GM12878 (cell line): ENCODE measurements at regions not wholly inside any gene's neighbourhood (a gene's known extent, or its start where the extent isn't known, plus 50 kb on each side); places are given as distances from the start of the nearest gene placed in this dataset.

Source experiments
- CTCF ChIP-seq, 3 experiments: IDR thresholded peaks in 2 of 3; conservative IDR thresholded peaks in 1 of 3; 2 replicates each; pipeline ENCODE4 v1.5.1; 2011; ENCODE audit warnings: low read depth in 3 of 3, low read length in 3 of 3, mild to moderate bottlenecking in 3 of 3, control low read depth in 2 of 3, moderate library complexity in 2 of 3, inconsistent platforms in 1 of 3, mixed read lengths in 1 of 3; ENCODE audit not compliant: control insufficient read depth in 2 of 3, insufficient read depth in 1 of 3; ENCODE audit errors: extremely low read depth in 1 of 3
- EP300 ChIP-seq, 2 experiments: fragments of 150-350 bp in 1 of 2; IDR thresholded peaks; 2 replicates each; pipeline ENCODE4 v1.6.1; 2011 to 2012; ENCODE audit warnings: low read depth in 2 of 2, low read length in 2 of 2, borderline replicate concordance in 1 of 2, improper control_type of control experiment in 1 of 2, inconsistent platforms in 1 of 2; ENCODE audit not compliant: control insufficient read depth in 1 of 2
- EZH2 ChIP-seq: IDR thresholded peaks from 2 replicates; pipeline ENCODE4 v1.6.1; 2012; ENCODE audit warnings: low read depth, mild to moderate bottlenecking, control low read depth, inconsistent platforms, low read length, borderline replicate concordance; ENCODE audit not compliant: control insufficient read depth
- HDAC6 ChIP-seq: fragments of 200-600 bp; sonication (generic); IDR thresholded peaks from one replicate; pipeline ENCODE4 v1.8.0; 2017; ENCODE audit warnings: antibody characterized with exemption; ENCODE audit not compliant: unreplicated experiment
- HDGF ChIP-seq: fragments of 450-650 bp; IDR thresholded peaks from 2 replicates; pipeline ENCODE4 v1.6.1; 2016; ENCODE audit warnings: antibody characterized with exemption
- IKZF2 ChIP-seq, 2 experiments: fragments of 450-650 bp; IDR thresholded peaks; 2 replicates each; pipeline ENCODE4 v1.6.1; 2017; ENCODE audit warnings: mild to moderate bottlenecking in 2 of 2, moderate library complexity in 2 of 2
- NFYB ChIP-seq: IDR thresholded peaks from 2 replicates; pipeline ENCODE4 v1.6.1; 2011; ENCODE audit warnings: low read depth, mild to moderate bottlenecking, low read length, improper control_type of control experiment, moderate library complexity; ENCODE audit not compliant: insufficient read depth
- RAD21 ChIP-seq: IDR thresholded peaks from 2 replicates; pipeline ENCODE4 v1.6.1; 2011; ENCODE audit warnings: mild to moderate bottlenecking, low read depth, low read length, moderate library complexity; ENCODE audit not compliant: insufficient read depth
- SMC3 ChIP-seq: IDR thresholded peaks from 2 replicates; pipeline ENCODE4 v1.6.1; 2011; ENCODE audit warnings: low read length, improper control_type of control experiment, borderline replicate concordance

DNA sequence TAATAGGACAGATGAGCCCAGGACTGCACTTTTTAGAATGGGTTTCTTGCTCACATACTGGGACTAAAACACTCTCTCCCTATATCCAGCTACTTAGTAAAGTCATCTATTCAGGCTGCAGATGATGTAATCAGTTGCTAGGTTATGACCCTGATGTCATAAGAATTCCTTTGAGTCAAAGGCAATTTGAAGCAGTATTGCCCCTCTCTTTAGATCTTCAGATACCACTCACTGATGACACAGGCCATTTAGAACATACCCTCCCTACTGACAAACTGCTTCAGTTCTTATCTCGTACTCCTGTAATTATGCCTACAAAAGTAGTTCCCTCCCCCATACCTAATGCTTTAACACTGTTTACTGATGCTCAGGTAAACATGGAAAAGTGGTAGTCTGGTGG, 450.1 kb upstream of the RASGRP1 start:
- TF ChIP-seq EP300 (IDR thresholded peaks at IDR 0.05; ENCODE audit: borderline replicate concordance in 1 of 2, control insufficient read depth in 1 of 2, low read depth in 2 of 2, low read length in 2 of 2), result no peak
- TF ChIP-seq RAD21, result no peak
- TF ChIP-seq CTCF (IDR thresholded peaks at IDR 0.05 in 2 of 3, conservative IDR thresholded peaks at IDR 0.05 in 1 of 3; ENCODE audit: control insufficient read depth in 2 of 3, extremely low read depth in 1 of 3, insufficient read depth in 1 of 3, low read depth in 3 of 3, low read length in 3 of 3), result no peak
- no peak for TF ChIP-seq EZH2
- TF ChIP-seq SMC3, result no peak
- no peak for TF ChIP-seq HDGF
- TF ChIP-seq NFYB, result no peak
- TF ChIP-seq IKZF2 (IDR thresholded peaks at IDR 0.05), result no peak
- TF ChIP-seq HDAC6, result no peak
